Gastroesophageal sphincter (tissue), 3 donors: ENCODE measurements at regions not wholly inside any gene's neighbourhood (a gene's known extent, or its start where the extent isn't known, plus 50 kb on each side); places are given as distances from the start of the nearest gene placed in this dataset.

Experiments used
- POLR2A ChIP-seq, 2 donors: fragments of 450-650 bp; IDR thresholded peaks; one replicate each; pipeline ENCODE4 v1.6.1; 2017; ENCODE audit warnings: antibody characterized with exemption in 2 of 2, mild to moderate bottlenecking in 2 of 2, moderate library complexity in 1 of 2
- POLR2AphosphoS5 ChIP-seq: sonication (generic); formaldehyde crosslinking; IDR thresholded peaks from one replicate; pipeline ENCODE4 v1.6.1; 2017; ENCODE audit warnings: antibody characterized with exemption
- TF ChIP-seq, protein P1 (sequence below), 4 experiments: fragments of 200-600 bp in 2 of 4; fragments of 450-650 bp in 2 of 4; sonication (generic) in 1 of 4; IDR thresholded peaks; one replicate each; pipeline ENCODE4 v1.5.1; 2017 to 2019; ENCODE audit warnings: antibody characterized with exemption in 4 of 4, mild to moderate bottlenecking in 2 of 4, moderate library complexity in 2 of 4

DNA sequence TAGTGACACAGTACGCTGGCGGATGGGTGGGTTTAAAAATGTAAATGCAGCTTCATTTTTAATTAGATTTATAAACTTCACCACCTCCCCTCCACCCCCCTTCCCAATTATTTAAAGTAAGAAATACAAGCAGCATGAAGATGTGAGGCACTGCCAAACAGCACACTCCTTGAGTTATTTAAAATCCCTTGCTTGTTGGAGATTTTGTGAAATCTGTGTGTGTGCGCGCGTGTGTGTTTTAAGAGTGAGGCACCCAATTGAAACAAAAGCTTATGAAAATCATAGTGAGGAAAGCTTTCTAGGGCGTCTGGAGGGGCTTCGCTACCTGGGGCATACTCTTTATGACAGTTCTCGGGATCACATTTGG lies 219.6 kb upstream of the IRX3 start:
- TF ChIP-seq, protein P1, sequence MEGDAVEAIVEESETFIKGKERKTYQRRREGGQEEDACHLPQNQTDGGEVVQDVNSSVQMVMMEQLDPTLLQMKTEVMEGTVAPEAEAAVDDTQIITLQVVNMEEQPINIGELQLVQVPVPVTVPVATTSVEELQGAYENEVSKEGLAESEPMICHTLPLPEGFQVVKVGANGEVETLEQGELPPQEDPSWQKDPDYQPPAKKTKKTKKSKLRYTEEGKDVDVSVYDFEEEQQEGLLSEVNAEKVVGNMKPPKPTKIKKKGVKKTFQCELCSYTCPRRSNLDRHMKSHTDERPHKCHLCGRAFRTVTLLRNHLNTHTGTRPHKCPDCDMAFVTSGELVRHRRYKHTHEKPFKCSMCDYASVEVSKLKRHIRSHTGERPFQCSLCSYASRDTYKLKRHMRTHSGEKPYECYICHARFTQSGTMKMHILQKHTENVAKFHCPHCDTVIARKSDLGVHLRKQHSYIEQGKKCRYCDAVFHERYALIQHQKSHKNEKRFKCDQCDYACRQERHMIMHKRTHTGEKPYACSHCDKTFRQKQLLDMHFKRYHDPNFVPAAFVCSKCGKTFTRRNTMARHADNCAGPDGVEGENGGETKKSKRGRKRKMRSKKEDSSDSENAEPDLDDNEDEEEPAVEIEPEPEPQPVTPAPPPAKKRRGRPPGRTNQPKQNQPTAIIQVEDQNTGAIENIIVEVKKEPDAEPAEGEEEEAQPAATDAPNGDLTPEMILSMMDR (IDR thresholded peaks at IDR 0.05) = no peak
- no peak for TF ChIP-seq POLR2AphosphoS5
- no peak for TF ChIP-seq POLR2A (IDR thresholded peaks at IDR 0.05)
